ENCODE measurements at regions not wholly inside any gene's neighbourhood (a gene's known extent, or its start where the extent isn't known, plus 50 kb on each side); places are given as distances from the start of the nearest gene placed in this dataset.

DNA sequence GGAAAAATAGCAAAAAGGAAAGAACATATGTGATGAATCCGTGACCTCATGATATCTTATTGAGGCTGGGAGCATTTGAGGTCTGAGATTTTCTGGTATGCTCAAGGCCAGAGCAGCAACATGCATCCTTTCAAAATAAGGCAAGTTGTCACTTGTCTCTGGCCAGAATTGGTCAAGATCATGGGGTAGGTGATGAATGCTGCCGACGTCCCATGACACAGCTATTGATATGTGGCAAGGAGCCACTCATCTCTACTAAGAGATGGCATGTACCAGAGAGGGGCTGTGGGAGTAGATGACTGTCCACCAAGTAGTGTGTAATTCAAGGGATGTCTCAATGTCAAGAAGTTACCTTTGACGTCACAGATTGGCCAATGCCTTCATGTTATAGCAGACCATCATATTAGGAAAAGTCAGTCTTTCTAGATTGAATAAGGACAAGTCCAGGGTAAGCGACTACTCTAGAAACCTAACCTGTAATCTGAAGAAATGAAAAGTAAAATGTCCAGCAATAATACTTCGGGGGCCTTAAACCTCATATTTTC lies 527.4 kb downstream of the BMP2 start:
- TF ChIP-seq ZNF70 (CRISPR knock-in tag; IDR thresholded peaks at IDR 0.05): no peak
- TF ChIP-seq ZFP3 (CRISPR knock-in tag; IDR thresholded peaks at IDR 0.05): no peak
- no peak for TF ChIP-seq GLIS3 (CRISPR knock-in tag; IDR thresholded peaks at IDR 0.05)
- TF ChIP-seq ARNTL (CRISPR knock-in tag; IDR thresholded peaks at IDR 0.05; ENCODE audit: borderline replicate concordance, low read depth): no peak
- TF ChIP-seq, protein P1, sequence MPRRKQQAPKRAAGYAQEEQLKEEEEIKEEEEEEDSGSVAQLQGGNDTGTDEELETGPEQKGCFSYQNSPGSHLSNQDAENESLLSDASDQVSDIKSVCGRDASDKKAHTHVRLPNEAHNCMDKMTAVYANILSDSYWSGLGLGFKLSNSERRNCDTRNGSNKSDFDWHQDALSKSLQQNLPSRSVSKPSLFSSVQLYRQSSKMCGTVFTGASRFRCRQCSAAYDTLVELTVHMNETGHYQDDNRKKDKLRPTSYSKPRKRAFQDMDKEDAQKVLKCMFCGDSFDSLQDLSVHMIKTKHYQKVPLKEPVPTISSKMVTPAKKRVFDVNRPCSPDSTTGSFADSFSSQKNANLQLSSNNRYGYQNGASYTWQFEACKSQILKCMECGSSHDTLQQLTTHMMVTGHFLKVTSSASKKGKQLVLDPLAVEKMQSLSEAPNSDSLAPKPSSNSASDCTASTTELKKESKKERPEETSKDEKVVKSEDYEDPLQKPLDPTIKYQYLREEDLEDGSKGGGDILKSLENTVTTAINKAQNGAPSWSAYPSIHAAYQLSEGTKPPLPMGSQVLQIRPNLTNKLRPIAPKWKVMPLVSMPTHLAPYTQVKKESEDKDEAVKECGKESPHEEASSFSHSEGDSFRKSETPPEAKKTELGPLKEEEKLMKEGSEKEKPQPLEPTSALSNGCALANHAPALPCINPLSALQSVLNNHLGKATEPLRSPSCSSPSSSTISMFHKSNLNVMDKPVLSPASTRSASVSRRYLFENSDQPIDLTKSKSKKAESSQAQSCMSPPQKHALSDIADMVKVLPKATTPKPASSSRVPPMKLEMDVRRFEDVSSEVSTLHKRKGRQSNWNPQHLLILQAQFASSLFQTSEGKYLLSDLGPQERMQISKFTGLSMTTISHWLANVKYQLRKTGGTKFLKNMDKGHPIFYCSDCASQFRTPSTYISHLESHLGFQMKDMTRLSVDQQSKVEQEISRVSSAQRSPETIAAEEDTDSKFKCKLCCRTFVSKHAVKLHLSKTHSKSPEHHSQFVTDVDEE (CRISPR knock-in tag; IDR thresholded peaks at IDR 0.05): no peak
- TF ChIP-seq TCF4 (CRISPR knock-in tag; IDR thresholded peaks at IDR 0.05; ENCODE audit: borderline replicate concordance): no peak
- no peak for TF ChIP-seq TOX (CRISPR knock-in tag; IDR thresholded peaks at IDR 0.05; ENCODE audit: borderline replicate concordance)
- TF ChIP-seq BACH2 (CRISPR knock-in tag; IDR thresholded peaks at IDR 0.05; ENCODE audit: borderline replicate concordance): no peak
- TF ChIP-seq RARB (CRISPR knock-in tag; IDR thresholded peaks at IDR 0.05): no peak
- TF ChIP-seq OSR1 (CRISPR knock-in tag; IDR thresholded peaks at IDR 0.05): no peak
- TF ChIP-seq, protein P2, sequence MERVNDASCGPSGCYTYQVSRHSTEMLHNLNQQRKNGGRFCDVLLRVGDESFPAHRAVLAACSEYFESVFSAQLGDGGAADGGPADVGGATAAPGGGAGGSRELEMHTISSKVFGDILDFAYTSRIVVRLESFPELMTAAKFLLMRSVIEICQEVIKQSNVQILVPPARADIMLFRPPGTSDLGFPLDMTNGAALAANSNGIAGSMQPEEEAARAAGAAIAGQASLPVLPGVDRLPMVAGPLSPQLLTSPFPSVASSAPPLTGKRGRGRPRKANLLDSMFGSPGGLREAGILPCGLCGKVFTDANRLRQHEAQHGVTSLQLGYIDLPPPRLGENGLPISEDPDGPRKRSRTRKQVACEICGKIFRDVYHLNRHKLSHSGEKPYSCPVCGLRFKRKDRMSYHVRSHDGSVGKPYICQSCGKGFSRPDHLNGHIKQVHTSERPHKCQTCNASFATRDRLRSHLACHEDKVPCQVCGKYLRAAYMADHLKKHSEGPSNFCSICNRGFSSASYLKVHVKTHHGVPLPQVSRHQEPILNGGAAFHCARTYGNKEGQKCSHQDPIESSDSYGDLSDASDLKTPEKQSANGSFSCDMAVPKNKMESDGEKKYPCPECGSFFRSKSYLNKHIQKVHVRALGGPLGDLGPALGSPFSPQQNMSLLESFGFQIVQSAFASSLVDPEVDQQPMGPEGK (CRISPR knock-in tag; IDR thresholded peaks at IDR 0.05; ENCODE audit: borderline replicate concordance): no peak
- TF ChIP-seq ZC3H10 (CRISPR knock-in tag; IDR thresholded peaks at IDR 0.05): no peak
- TF ChIP-seq, protein P3, sequence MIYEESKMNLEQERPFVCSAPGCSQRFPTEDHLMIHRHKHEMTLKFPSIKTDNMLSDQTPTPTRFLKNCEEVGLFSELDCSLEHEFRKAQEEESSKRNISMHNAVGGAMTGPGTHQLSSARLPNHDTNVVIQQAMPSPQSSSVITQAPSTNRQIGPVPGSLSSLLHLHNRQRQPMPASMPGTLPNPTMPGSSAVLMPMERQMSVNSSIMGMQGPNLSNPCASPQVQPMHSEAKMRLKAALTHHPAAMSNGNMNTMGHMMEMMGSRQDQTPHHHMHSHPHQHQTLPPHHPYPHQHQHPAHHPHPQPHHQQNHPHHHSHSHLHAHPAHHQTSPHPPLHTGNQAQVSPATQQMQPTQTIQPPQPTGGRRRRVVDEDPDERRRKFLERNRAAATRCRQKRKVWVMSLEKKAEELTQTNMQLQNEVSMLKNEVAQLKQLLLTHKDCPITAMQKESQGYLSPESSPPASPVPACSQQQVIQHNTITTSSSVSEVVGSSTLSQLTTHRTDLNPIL (CRISPR knock-in tag; IDR thresholded peaks at IDR 0.05; ENCODE audit: low read depth): no peak
- no peak for TF ChIP-seq CSDC2 (CRISPR knock-in tag; IDR thresholded peaks at IDR 0.05)

Data from SK-N-SH treated with all-trans-retinoic acid at 6 μM for 48 hours (cell line).